Gastrocnemius medialis (tissue), 4 donors: ENCODE measurements at regions not wholly inside any gene's neighbourhood (a gene's known extent, or its start where the extent isn't known, plus 50 kb on each side); places are given as distances from the start of the nearest gene placed in this dataset.

ENCODE experiments used
- CTCF ChIP-seq, 5 experiments: fragments of 450-650 bp in 3 of 5; fragments of 200-600 bp in 2 of 5; sonication (generic) in 2 of 5; IDR thresholded peaks in 4 of 5; conservative IDR thresholded peaks in 1 of 5; 1 replicate in 4 of 5; 2 replicates in 1 of 5; pipeline ENCODE4 v1.5.1; 2016 to 2019; ENCODE audit warnings: antibody characterized with exemption in 5 of 5, mild to moderate bottlenecking in 3 of 5, moderate library complexity in 3 of 5
- POLR2A ChIP-seq, 2 donors: fragments of 450-650 bp; IDR thresholded peaks; one replicate each; pipeline ENCODE4 v1.6.1; 2017; ENCODE audit warnings: antibody characterized with exemption in 2 of 2, mild to moderate bottlenecking in 2 of 2, moderate library complexity in 2 of 2

- TF ChIP-seq CTCF (IDR thresholded peaks at IDR 0.05 in 4 of 5, conservative IDR thresholded peaks at IDR 0.05 in 1 of 5) (no peak), POLR2A (IDR thresholded peaks at IDR 0.05) (no peak)
These were observed 122.9 kb downstream of the NSUN3 start for GRCh38 chr3:94185753-94186152.
